Osteocyte (in vitro differentiated cells): ENCODE measurements at regions not wholly inside any gene's neighbourhood (a gene's known extent, or its start where the extent isn't known, plus 50 kb on each side); places are given as distances from the start of the nearest gene placed in this dataset.

Experiments
- DNase-seq: peaks from one replicate; pipeline ENCODE4 v3.0.0; 2021; ENCODE audit warnings: mixed read lengths; ENCODE audit not compliant: unreplicated experiment; ENCODE audit errors: extremely low spot score
- H3K27ac Mint-ChIP-seq: one replicate; pipeline ENCODE4 v1.8.0; 2021; ENCODE audit warnings: mild to moderate bottlenecking, mixed read lengths; ENCODE audit not compliant: unreplicated experiment
- H3K27me3 Mint-ChIP-seq: one replicate; pipeline ENCODE4 v1.8.0; 2021; ENCODE audit warnings: mixed read lengths; ENCODE audit not compliant: unreplicated experiment
- H3K36me3 Mint-ChIP-seq: one replicate; pipeline ENCODE4 v1.8.0; 2021; ENCODE audit warnings: mixed read lengths; ENCODE audit not compliant: unreplicated experiment
- H3K4me1 Mint-ChIP-seq: one replicate; pipeline ENCODE4 v1.8.0; 2021; ENCODE audit warnings: mixed read lengths; ENCODE audit not compliant: unreplicated experiment
- H3K4me3 Mint-ChIP-seq: one replicate; pipeline ENCODE4 v1.8.0; 2021; ENCODE audit warnings: mild to moderate bottlenecking, moderate library complexity, mixed read lengths; ENCODE audit not compliant: unreplicated experiment
- H3K9me3 Mint-ChIP-seq: one replicate; pipeline ENCODE4 v1.8.0; 2021; ENCODE audit warnings: mixed read lengths; ENCODE audit not compliant: unreplicated experiment
- TF ChIP-seq, protein P1 (sequence below): fragments of 200-600 bp; sonication (generic); IDR thresholded peaks from 2 replicates; pipeline ENCODE4 v1.5.0; 2021; ENCODE audit warnings: antibody characterized with exemption, mild to moderate bottlenecking, moderate library complexity

DNA sequence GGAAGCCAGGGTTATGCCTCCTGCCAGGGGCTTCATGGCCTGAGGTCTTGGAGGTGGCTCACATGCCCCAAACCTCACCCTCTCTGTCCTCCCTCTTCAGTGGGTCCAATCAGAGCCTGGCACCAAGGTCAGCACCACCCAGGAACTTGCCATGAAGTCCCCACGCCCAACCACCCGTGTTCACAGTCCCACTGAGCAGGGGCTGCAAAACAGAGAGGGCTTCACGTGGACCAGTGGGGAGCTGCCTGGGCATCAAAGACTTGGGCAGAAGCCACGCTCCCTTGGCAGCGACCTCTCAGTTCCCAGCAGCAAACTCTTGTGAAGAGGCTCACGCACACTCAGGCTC lies 425.8 kb upstream of the B3GAT1 start:
- Mint-ChIP-seq H3K4me3 (no peak overlapping the region), H3K27me3 (peaks cover 6% of the 10 kb centered on the region), H3K9me3 (peaks cover 13% of the 10 kb centered on the region), H3K36me3 (no peaks in the 10 kb centered on the region), H3K4me1 (no peaks in the 10 kb centered on the region), H3K27ac (no peak overlapping the region)
- DNase-seq = peak; percentile 78
- TF ChIP-seq, protein P1, sequence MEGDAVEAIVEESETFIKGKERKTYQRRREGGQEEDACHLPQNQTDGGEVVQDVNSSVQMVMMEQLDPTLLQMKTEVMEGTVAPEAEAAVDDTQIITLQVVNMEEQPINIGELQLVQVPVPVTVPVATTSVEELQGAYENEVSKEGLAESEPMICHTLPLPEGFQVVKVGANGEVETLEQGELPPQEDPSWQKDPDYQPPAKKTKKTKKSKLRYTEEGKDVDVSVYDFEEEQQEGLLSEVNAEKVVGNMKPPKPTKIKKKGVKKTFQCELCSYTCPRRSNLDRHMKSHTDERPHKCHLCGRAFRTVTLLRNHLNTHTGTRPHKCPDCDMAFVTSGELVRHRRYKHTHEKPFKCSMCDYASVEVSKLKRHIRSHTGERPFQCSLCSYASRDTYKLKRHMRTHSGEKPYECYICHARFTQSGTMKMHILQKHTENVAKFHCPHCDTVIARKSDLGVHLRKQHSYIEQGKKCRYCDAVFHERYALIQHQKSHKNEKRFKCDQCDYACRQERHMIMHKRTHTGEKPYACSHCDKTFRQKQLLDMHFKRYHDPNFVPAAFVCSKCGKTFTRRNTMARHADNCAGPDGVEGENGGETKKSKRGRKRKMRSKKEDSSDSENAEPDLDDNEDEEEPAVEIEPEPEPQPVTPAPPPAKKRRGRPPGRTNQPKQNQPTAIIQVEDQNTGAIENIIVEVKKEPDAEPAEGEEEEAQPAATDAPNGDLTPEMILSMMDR = no peak

DNA sequence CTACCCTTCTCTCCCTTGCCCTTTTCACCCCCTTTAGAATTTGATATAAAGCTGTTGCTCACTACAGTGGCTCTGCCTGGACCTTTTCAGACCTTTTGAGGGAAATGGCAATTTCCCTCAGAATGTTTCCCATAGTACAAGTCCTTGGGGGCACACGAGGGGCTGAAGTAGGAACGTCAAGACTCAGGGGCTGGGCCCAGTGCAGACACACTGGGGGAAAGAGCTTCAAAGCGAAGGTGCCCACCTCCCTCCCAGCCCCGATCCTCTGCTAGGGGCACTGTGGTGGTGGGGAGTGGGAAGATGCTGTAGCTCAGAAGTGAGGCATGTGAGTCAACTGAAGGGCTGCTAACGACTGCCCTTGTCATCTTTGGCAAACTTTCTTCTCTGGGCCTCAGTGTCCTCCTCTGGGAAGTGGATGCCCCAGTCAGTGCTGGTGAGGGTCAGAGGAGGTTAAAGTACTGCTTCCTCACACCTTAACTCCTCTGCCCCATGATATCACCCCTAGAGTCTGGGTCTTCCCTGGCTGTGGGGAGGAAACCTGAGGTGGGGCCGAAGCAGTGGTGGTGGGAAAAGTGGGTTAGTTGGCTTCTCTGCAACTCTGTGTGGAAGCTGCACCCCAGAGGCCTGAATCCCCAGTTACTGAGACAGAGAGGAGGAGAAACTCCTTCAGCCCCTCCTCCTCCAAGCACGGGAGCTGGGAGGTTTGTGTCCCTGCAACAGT lies 425.3 kb upstream of the B3GAT1 start:
- peak; percentile 65 for DNase-seq
- Mint-ChIP-seq H3K27me3 (peaks cover 6% of the 10 kb centered on the region), H3K36me3 (no peaks in the 10 kb centered on the region), H3K27ac (no peak overlapping the region), H3K4me1 (no peaks in the 10 kb centered on the region), H3K4me3 (no peak overlapping the region), H3K9me3 (peaks cover 13% of the 10 kb centered on the region)
- TF ChIP-seq, protein P1 = no peak

DNA sequence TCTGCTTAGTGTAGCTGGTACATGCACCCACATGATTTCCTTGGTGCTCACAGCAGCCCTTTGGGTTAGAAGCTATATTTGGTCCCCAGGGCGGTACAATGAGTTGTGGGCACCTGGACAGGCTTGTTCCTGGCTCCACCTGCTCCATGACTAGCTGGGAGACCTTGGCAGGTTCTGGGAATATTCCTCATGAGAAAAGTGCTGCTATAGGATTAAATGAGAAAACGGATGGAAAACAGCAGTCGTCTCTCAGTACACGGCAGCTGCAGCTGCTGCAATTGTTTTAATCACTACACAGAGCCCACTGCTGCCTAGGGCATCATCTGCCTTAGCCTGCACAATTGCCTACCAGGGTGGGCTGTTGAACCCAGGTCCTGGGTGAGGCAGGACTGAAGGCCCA lies 424.5 kb upstream of the B3GAT1 start:
- Mint-ChIP-seq H3K27ac (no peak overlapping the region), H3K4me3 (no peak overlapping the region), H3K9me3 (peaks cover 13% of the 10 kb centered on the region), H3K4me1 (no peaks in the 10 kb centered on the region), H3K27me3 (peaks cover 6% of the 10 kb centered on the region), H3K36me3 (no peaks in the 10 kb centered on the region)
- DNase-seq = no peak
- TF ChIP-seq, protein P1 = no peak

DNA sequence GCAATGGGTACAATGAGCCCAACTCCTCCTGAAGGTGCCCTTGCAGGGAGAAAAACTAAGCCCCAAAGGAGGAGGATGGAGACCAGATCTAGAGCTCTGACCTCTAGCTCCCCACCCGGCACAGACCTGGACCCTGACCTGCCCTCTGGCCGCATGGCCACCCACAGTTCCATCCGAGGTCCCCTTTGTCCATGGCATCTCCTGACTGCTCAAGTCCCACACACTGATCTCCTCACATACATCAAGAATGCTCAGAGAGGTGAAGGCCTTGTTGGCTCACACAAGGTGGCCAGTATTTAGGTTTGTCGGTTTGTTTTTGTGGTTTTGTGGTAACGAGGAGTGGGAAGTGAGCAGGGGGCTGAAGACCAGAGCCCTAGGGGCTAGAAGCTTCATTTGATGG lies 423.5 kb upstream of the B3GAT1 start:
- no peaks in the 10 kb centered on the region for H3K36me3 Mint-ChIP-seq

DNA sequence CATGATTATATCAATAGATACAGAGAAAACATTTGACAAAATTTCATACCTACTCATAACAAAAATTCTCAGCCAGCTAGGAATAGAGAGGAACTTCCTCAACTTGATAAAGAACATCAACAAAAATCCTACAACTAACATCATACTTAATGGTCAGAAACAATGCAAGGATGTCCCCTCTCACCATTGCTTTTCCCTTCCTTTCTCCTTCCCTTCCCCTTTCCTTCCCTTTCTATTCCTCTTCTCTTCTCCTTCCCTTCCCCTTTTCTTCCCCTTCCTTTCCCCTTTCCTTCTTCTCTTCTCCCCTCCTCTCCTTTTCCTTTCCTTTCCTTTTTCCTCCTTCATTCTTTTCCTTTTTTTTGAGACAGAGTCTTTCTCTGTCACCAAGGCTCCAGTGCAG lies 418.3 kb upstream of the B3GAT1 start:
- no peak overlapping the region for H3K4me3 Mint-ChIP-seq
- H3K27me3 Mint-ChIP-seq = peaks cover 8% of the 10 kb centered on the region
- no peaks in the 10 kb centered on the region for H3K36me3 Mint-ChIP-seq

More for the DNA sequence above, 423.5 kb upstream of the B3GAT1 start:
- Mint-ChIP-seq H3K4me1 (no peaks in the 10 kb centered on the region), H3K9me3 (peaks cover 18% of the 10 kb centered on the region), H3K4me3 (no peak overlapping the region), H3K27me3 (peaks cover 6% of the 10 kb centered on the region), H3K27ac (no peak overlapping the region)
- DNase-seq = peak; percentile 59
- TF ChIP-seq, protein P1 = no peak

More for the DNA sequence above, 418.3 kb upstream of the B3GAT1 start:
- H3K27ac Mint-ChIP-seq = no peak overlapping the region
- peaks cover 23% of the 10 kb centered on the region for H3K9me3 Mint-ChIP-seq
- no peaks in the 10 kb centered on the region for H3K4me1 Mint-ChIP-seq
- DNase-seq = no peak
- TF ChIP-seq, protein P1 = no peak
